GM23338 (cell line): ENCODE measurements at regions not wholly inside any gene's neighbourhood (a gene's known extent, or its start where the extent isn't known, plus 50 kb on each side); places are given as distances from the start of the nearest gene placed in this dataset.

Experiments
- ATAC-seq: fragments of 200-7000 bp; cut with Tn5 transposase; 3 replicates; pipeline ENCODE4 v1.9.1; 2020
- DNase-seq: peaks from one replicate; pipeline ENCODE4 v3.0.0-alpha.2; 2015; ENCODE audit warnings: low spot score
- H2AFZ ChIP-seq: fragments of 200-600 bp; sonication (generic); 2 replicates; pipeline ENCODE4 v1.8.0; 2016; ENCODE audit warnings: antibody characterized with exemption, mild to moderate bottlenecking, moderate library complexity
- H3F3A ChIP-seq: fragments of 200-600 bp; sonication (generic); replicated peaks from 2 replicates; pipeline ENCODE4 v1.8.0; 2017; ENCODE audit warnings: antibody characterized with exemption, mixed run types, low read depth
- H3K27ac ChIP-seq: fragments of 200-600 bp; sonication (generic); 2 replicates; pipeline ENCODE4 v1.6.1; 2016; ENCODE audit warnings: low read depth
- H3K27me3 ChIP-seq: fragments of 200-600 bp; sonication (generic); 2 replicates; pipeline ENCODE4 v1.8.0; 2016; ENCODE audit warnings: mild to moderate bottlenecking, mixed run types, moderate library complexity; ENCODE audit not compliant: insufficient read depth
- H3K36me3 ChIP-seq: fragments of 200-600 bp; sonication (generic); 2 replicates; pipeline ENCODE4 v1.8.0; 2016; ENCODE audit warnings: mild to moderate bottlenecking; ENCODE audit not compliant: insufficient read depth
- H3K4me1 ChIP-seq: fragments of 200-600 bp; sonication (generic); 2 replicates; pipeline ENCODE4 v1.8.0; 2016; ENCODE audit warnings: mild to moderate bottlenecking, moderate library complexity; ENCODE audit not compliant: insufficient read depth
- H3K4me2 ChIP-seq: fragments of 200-600 bp; sonication (generic); 2 replicates; pipeline ENCODE4 v1.7.1; 2017; ENCODE audit warnings: mixed run types
- H3K4me3 ChIP-seq: fragments of 200-600 bp; sonication (generic); 2 replicates; pipeline ENCODE4 v1.6.1; 2016; ENCODE audit warnings: mixed run types
- H3K79me2 ChIP-seq: fragments of 200-600 bp; sonication (generic); replicated peaks from 2 replicates; pipeline ENCODE4 v1.8.0; 2017; ENCODE audit warnings: mild to moderate bottlenecking; ENCODE audit not compliant: insufficient read depth
- H3K9me2 ChIP-seq: fragments of 200-600 bp; sonication (generic); 2 replicates; pipeline ENCODE4 v1.8.0; 2017; ENCODE audit not compliant: insufficient read depth
- H4K20me1 ChIP-seq: fragments of 200-600 bp; sonication (generic); replicated peaks from 2 replicates; pipeline ENCODE4 v1.8.0; 2017; ENCODE audit warnings: mild to moderate bottlenecking; ENCODE audit not compliant: insufficient read depth
- H3K27ac Mint-ChIP-seq: 2 replicates; pipeline ENCODE4 v1.8.0; 2020; ENCODE audit warnings: inconsistent platforms, mild to moderate bottlenecking, moderate library complexity, mixed read lengths
- H3K27me3 Mint-ChIP-seq: 3 replicates; pipeline ENCODE4 v1.8.0; 2022; ENCODE audit warnings: low read depth, mild to moderate bottlenecking, moderate library complexity, mixed read lengths, inconsistent platforms; ENCODE audit not compliant: insufficient read depth, poor library complexity
- H3K36me3 Mint-ChIP-seq: 3 replicates; pipeline ENCODE4 v1.8.0; 2021; ENCODE audit warnings: low read depth, mild to moderate bottlenecking, inconsistent platforms, moderate library complexity, mixed read lengths
- H3K4me1 Mint-ChIP-seq: 3 replicates; pipeline ENCODE4 v1.8.0; 2020; ENCODE audit warnings: mild to moderate bottlenecking, inconsistent platforms, mixed read lengths
- H3K4me3 Mint-ChIP-seq: 3 replicates; pipeline ENCODE4 v1.8.0; 2021; ENCODE audit warnings: moderate library complexity, mild to moderate bottlenecking, inconsistent platforms, mixed read lengths
- H3K9me3 Mint-ChIP-seq: 3 replicates; pipeline ENCODE4 v1.8.0; 2020; ENCODE audit warnings: moderate library complexity, mild to moderate bottlenecking, inconsistent platforms, mixed read lengths
- EZH2 ChIP-seq: fragments of 200-600 bp; sonication (generic); IDR thresholded peaks from one replicate; pipeline ENCODE4 v1.8.0; 2017; ENCODE audit warnings: antibody characterized with exemption, mild to moderate bottlenecking, low read depth; ENCODE audit not compliant: unreplicated experiment
- STAT1 ChIP-seq: IDR thresholded peaks from one replicate; pipeline ENCODE4 v1.6.1; 2016; ENCODE audit warnings: antibody characterized with exemption; ENCODE audit not compliant: unreplicated experiment
- TF ChIP-seq, protein P1 (sequence below), 2 experiments: fragments of 200-600 bp in 1 of 2; sonication (generic) in 1 of 2; conservative IDR thresholded peaks; 2 replicates each; pipeline versions ENCODE4 v1.5.1 to v1.6.1; 2016 to 2017; ENCODE audit warnings: antibody characterized with exemption in 2 of 2, low read depth in 2 of 2, mild to moderate bottlenecking in 2 of 2, moderate library complexity in 1 of 2

DNA sequence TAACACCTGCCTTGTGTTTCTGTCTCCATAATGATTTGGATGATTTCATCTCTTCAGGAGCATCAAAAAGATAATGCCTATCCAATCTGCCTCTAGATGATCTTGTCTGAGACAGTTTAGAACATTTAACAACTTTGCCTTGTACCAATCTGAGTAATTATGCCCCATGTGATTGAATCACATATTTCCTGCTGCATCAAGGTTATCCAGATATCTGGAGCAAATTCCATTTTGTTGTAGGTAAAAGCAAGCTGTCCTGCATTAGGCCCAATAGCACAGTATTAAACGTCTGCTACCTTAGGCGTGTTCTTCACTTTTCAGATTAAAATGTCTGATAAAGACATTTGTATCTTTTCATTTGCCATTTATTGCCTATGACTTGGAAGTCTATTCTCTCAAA is 54.1 kb upstream of the MARCHF11 start:
- no peaks in the 10 kb centered on the region for H3F3A ChIP-seq
- H3K4me1 ChIP-seq: no peaks in the 10 kb centered on the region
- Mint-ChIP-seq H3K4me1 (no peaks in the 10 kb centered on the region), H3K36me3 (no peaks in the 10 kb centered on the region), H3K27me3 (peaks cover 2% of the 10 kb centered on the region), H3K4me3 (no peak overlapping the region), H3K27ac (no peak overlapping the region), H3K9me3 (0 out of 3 replicates have a peak, but pooled peaks cover 3% of the 10 kb centered on the region)
- DNase-seq (no peak), ATAC-seq (no peak)
- no peak for TF ChIP-seq STAT1
- TF ChIP-seq, protein P1, sequence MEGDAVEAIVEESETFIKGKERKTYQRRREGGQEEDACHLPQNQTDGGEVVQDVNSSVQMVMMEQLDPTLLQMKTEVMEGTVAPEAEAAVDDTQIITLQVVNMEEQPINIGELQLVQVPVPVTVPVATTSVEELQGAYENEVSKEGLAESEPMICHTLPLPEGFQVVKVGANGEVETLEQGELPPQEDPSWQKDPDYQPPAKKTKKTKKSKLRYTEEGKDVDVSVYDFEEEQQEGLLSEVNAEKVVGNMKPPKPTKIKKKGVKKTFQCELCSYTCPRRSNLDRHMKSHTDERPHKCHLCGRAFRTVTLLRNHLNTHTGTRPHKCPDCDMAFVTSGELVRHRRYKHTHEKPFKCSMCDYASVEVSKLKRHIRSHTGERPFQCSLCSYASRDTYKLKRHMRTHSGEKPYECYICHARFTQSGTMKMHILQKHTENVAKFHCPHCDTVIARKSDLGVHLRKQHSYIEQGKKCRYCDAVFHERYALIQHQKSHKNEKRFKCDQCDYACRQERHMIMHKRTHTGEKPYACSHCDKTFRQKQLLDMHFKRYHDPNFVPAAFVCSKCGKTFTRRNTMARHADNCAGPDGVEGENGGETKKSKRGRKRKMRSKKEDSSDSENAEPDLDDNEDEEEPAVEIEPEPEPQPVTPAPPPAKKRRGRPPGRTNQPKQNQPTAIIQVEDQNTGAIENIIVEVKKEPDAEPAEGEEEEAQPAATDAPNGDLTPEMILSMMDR (conservative IDR thresholded peaks at IDR 0.05; ENCODE audit: low read depth in 2 of 2): no peak
- no peak overlapping the region for H3K4me3 ChIP-seq
- H3K27me3 ChIP-seq: no peaks in the 10 kb centered on the region
- no peaks in the 10 kb centered on the region for H4K20me1 ChIP-seq
- no peaks in the 10 kb centered on the region for H3K79me2 ChIP-seq
- no peak overlapping the region for H2AFZ ChIP-seq
- no peaks in the 10 kb centered on the region for H3K9me2 ChIP-seq
- no peaks in the 10 kb centered on the region for H3K36me3 ChIP-seq
- no peak overlapping the region for H3K27ac ChIP-seq
- H3K4me2 ChIP-seq: no peak overlapping the region

DNA sequence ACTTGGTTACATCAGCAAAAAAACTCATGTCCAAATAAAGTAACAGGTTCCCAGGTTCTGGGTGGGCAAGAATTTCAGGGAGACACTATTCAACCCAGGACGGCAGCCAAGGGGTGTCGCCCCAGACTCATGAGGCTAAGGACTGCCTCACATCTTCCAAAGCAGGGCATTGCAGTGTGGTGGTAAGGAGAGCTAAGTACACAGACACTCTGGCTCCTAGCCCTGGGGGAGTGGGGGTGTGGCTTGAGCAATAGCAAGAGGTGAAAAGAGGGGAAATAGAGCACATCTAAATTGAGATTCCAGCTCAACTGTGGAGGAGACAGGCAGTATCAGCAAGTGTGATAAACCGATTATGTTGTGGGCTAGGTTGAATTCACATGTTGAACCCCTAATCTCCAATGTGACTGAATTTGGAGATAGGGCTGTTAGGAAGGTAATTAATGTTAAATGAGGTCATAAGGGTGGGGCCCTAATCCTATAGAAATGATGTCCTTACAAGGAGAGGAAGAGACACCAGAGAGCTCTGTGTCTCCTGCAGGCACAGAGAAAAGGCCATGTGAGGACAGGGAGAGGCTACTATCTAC is 49.9 kb upstream of the MARCHF11 start:
- Histone ChIP-seq H3K36me3 (no peaks in the 10 kb centered on the region), H3K27ac (no peak overlapping the region), H4K20me1 (no peaks in the 10 kb centered on the region), H3K4me3 (no peak overlapping the region), H3K4me1 (no peaks in the 10 kb centered on the region), H3K27me3 (no peaks in the 10 kb centered on the region), H3K79me2 (no peaks in the 10 kb centered on the region), H2AFZ (no peak overlapping the region), H3K4me2 (no peak overlapping the region), H3K9me2 (0 out of 2 replicates have a peak, but pooled peaks cover 6% of the 10 kb centered on the region), H3F3A (no peaks in the 10 kb centered on the region)
- H3K4me1 Mint-ChIP-seq: peaks cover under 1% of the 10 kb centered on the region; the same call in 2 of the 3 replicates
- H3K4me3 Mint-ChIP-seq: no peak overlapping the region
- no peak for TF ChIP-seq EZH2
- TF ChIP-seq, protein P1 (conservative IDR thresholded peaks at IDR 0.05; ENCODE audit: low read depth in 2 of 2): peak in 1 of 2 experiments; percentile 7; a peak in 1 of 4 replicates
- H3K27me3 Mint-ChIP-seq: peaks cover 2% of the 10 kb centered on the region
- H3K9me3 Mint-ChIP-seq: no peaks in the 10 kb centered on the region
- ATAC-seq (peak; percentile 58; the same call in 2 of the 3 replicates), DNase-seq (no peak)
- no peak overlapping the region for H3K27ac Mint-ChIP-seq
- H3K36me3 Mint-ChIP-seq: no peaks in the 10 kb centered on the region
